ENCODE measurements at regions not wholly inside any gene's neighbourhood (a gene's known extent, or its start where the extent isn't known, plus 50 kb on each side); places are given as distances from the start of the nearest gene placed in this dataset.

- Histone ChIP-seq H3K4me3 (ENCODE audit: insufficient read depth, low read length) (no peak overlapping the region), H3K27me3 (ENCODE audit: insufficient read depth, low read length) (no peaks in the 10 kb centered on the region), H3K4me2 (ENCODE audit: insufficient read depth, low read length) (no peak overlapping the region), H3K27ac (ENCODE audit: low read depth, low read length) (no peak overlapping the region), H3K4me1 (ENCODE audit: insufficient read depth, low read length) (no peaks in the 10 kb centered on the region), H3K9me3 (ENCODE audit: low read depth, low read length) (no peaks in the 10 kb centered on the region), H3K36me3 (ENCODE audit: insufficient read depth, low read length) (no peaks in the 10 kb centered on the region), H2AFZ (ENCODE audit: low read length) (no peak overlapping the region), H3K79me2 (ENCODE audit: insufficient read depth, low read length) (no peaks in the 10 kb centered on the region), H4K20me1 (ENCODE audit: insufficient read depth, low read length) (no peaks in the 10 kb centered on the region)
- DNase-seq (ENCODE audit: insufficient read length, low spot score, missing footprints): no peak
- no peak for TF ChIP-seq CTCF (IDR thresholded peaks at IDR 0.05; ENCODE audit: extremely low read depth, low read depth, low read length)
Measured at GRCh38 chr3:162269636-162270458, 773.2 kb downstream of the OTOL1 start.

- Histone ChIP-seq H3K4me3 (ENCODE audit: insufficient read depth, low read length) (no peak overlapping the region), H3K27me3 (ENCODE audit: insufficient read depth, low read length) (no peaks in the 10 kb centered on the region), H4K20me1 (ENCODE audit: insufficient read depth, low read length) (no peaks in the 10 kb centered on the region), H3K36me3 (ENCODE audit: insufficient read depth, low read length) (no peaks in the 10 kb centered on the region), H3K79me2 (ENCODE audit: insufficient read depth, low read length) (no peaks in the 10 kb centered on the region), H3K27ac (ENCODE audit: low read depth, low read length) (no peak overlapping the region), H3K4me2 (ENCODE audit: insufficient read depth, low read length) (no peak overlapping the region), H3K4me1 (ENCODE audit: insufficient read depth, low read length) (no peaks in the 10 kb centered on the region), H2AFZ (ENCODE audit: low read length) (no peak overlapping the region), H3K9me3 (ENCODE audit: low read depth, low read length) (no peaks in the 10 kb centered on the region)
- DNase-seq (ENCODE audit: insufficient read length, low spot score, missing footprints): no peak
- TF ChIP-seq CTCF (IDR thresholded peaks at IDR 0.05; ENCODE audit: extremely low read depth, low read depth, low read length): no peak
Measured at GRCh38 chr3:162274070-162274469, 777.5 kb downstream of the OTOL1 start.

- no peaks in the 10 kb centered on the region for H3K27me3 ChIP-seq (ENCODE audit: insufficient read depth, low read length)
- no peaks in the 10 kb centered on the region for H3K79me2 ChIP-seq (ENCODE audit: insufficient read depth, low read length)
- no peak for TF ChIP-seq CTCF (IDR thresholded peaks at IDR 0.05; ENCODE audit: extremely low read depth, low read depth, low read length)
- no peak overlapping the region for H3K4me3 ChIP-seq (ENCODE audit: insufficient read depth, low read length)
- DNase-seq (ENCODE audit: insufficient read length, low spot score, missing footprints): no peak
- no peaks in the 10 kb centered on the region for H4K20me1 ChIP-seq (ENCODE audit: insufficient read depth, low read length)
- H3K4me1 ChIP-seq (ENCODE audit: insufficient read depth, low read length): no peaks in the 10 kb centered on the region
- no peaks in the 10 kb centered on the region for H3K9me3 ChIP-seq (ENCODE audit: low read depth, low read length)
- no peak overlapping the region for H2AFZ ChIP-seq (ENCODE audit: low read length)
- no peaks in the 10 kb centered on the region for H3K36me3 ChIP-seq (ENCODE audit: insufficient read depth, low read length)
- H3K4me2 ChIP-seq (ENCODE audit: insufficient read depth, low read length): no peak overlapping the region
- H3K27ac ChIP-seq (ENCODE audit: low read depth, low read length): no peak overlapping the region
Measured at GRCh38 chr3:162278834-162279233, 782.2 kb downstream of the OTOL1 start.

GRCh38 chr3:162285259-162285658 lies 788.7 kb downstream of the OTOL1 start:
- Histone ChIP-seq H3K9me3 (ENCODE audit: low read depth, low read length) (no peaks in the 10 kb centered on the region), H4K20me1 (ENCODE audit: insufficient read depth, low read length) (no peaks in the 10 kb centered on the region), H2AFZ (ENCODE audit: low read length) (peak overlapping the region; percentile 58), H3K4me2 (ENCODE audit: insufficient read depth, low read length) (no peak overlapping the region), H3K27ac (ENCODE audit: low read depth, low read length) (no peak overlapping the region), H3K79me2 (ENCODE audit: insufficient read depth, low read length) (no peaks in the 10 kb centered on the region), H3K36me3 (ENCODE audit: insufficient read depth, low read length) (no peaks in the 10 kb centered on the region), H3K27me3 (ENCODE audit: insufficient read depth, low read length) (no peaks in the 10 kb centered on the region), H3K4me3 (ENCODE audit: insufficient read depth, low read length) (no peak overlapping the region), H3K4me1 (ENCODE audit: insufficient read depth, low read length) (peaks cover 6% of the 10 kb centered on the region)
- no peak for TF ChIP-seq CTCF (IDR thresholded peaks at IDR 0.05; ENCODE audit: extremely low read depth, low read depth, low read length)
- no peak for DNase-seq (ENCODE audit: insufficient read length, low spot score, missing footprints)

Data from osteoblast (primary cell).